GM23338 (cell line): ENCODE measurements at regions not wholly inside any gene's neighbourhood (a gene's known extent, or its start where the extent isn't known, plus 50 kb on each side); places are given as distances from the start of the nearest gene placed in this dataset.

ENCODE experiments used
- ATAC-seq: fragments of 200-7000 bp; cut with Tn5 transposase; 3 replicates; pipeline ENCODE4 v1.9.1; 2020
- DNase-seq: peaks from one replicate; pipeline ENCODE4 v3.0.0-alpha.2; 2015; ENCODE audit warnings: low spot score
- H2AFZ ChIP-seq: fragments of 200-600 bp; sonication (generic); 2 replicates; pipeline ENCODE4 v1.8.0; 2016; ENCODE audit warnings: antibody characterized with exemption, mild to moderate bottlenecking, moderate library complexity
- H3F3A ChIP-seq: fragments of 200-600 bp; sonication (generic); replicated peaks from 2 replicates; pipeline ENCODE4 v1.8.0; 2017; ENCODE audit warnings: antibody characterized with exemption, mixed run types, low read depth
- H3K27ac ChIP-seq: fragments of 200-600 bp; sonication (generic); 2 replicates; pipeline ENCODE4 v1.6.1; 2016; ENCODE audit warnings: low read depth
- H3K27me3 ChIP-seq: fragments of 200-600 bp; sonication (generic); 2 replicates; pipeline ENCODE4 v1.8.0; 2016; ENCODE audit warnings: mild to moderate bottlenecking, mixed run types, moderate library complexity; ENCODE audit not compliant: insufficient read depth
- H3K36me3 ChIP-seq: fragments of 200-600 bp; sonication (generic); 2 replicates; pipeline ENCODE4 v1.8.0; 2016; ENCODE audit warnings: mild to moderate bottlenecking; ENCODE audit not compliant: insufficient read depth
- H3K4me1 ChIP-seq: fragments of 200-600 bp; sonication (generic); 2 replicates; pipeline ENCODE4 v1.8.0; 2016; ENCODE audit warnings: mild to moderate bottlenecking, moderate library complexity; ENCODE audit not compliant: insufficient read depth
- H3K4me2 ChIP-seq: fragments of 200-600 bp; sonication (generic); 2 replicates; pipeline ENCODE4 v1.7.1; 2017; ENCODE audit warnings: mixed run types
- H3K4me3 ChIP-seq: fragments of 200-600 bp; sonication (generic); 2 replicates; pipeline ENCODE4 v1.6.1; 2016; ENCODE audit warnings: mixed run types
- H3K79me2 ChIP-seq: fragments of 200-600 bp; sonication (generic); replicated peaks from 2 replicates; pipeline ENCODE4 v1.8.0; 2017; ENCODE audit warnings: mild to moderate bottlenecking; ENCODE audit not compliant: insufficient read depth
- H3K9me2 ChIP-seq: fragments of 200-600 bp; sonication (generic); 2 replicates; pipeline ENCODE4 v1.8.0; 2017; ENCODE audit not compliant: insufficient read depth
- H4K20me1 ChIP-seq: fragments of 200-600 bp; sonication (generic); replicated peaks from 2 replicates; pipeline ENCODE4 v1.8.0; 2017; ENCODE audit warnings: mild to moderate bottlenecking; ENCODE audit not compliant: insufficient read depth
- H3K27ac Mint-ChIP-seq: 2 replicates; pipeline ENCODE4 v1.8.0; 2020; ENCODE audit warnings: inconsistent platforms, mild to moderate bottlenecking, moderate library complexity, mixed read lengths
- H3K27me3 Mint-ChIP-seq: 3 replicates; pipeline ENCODE4 v1.8.0; 2022; ENCODE audit warnings: low read depth, mild to moderate bottlenecking, moderate library complexity, mixed read lengths, inconsistent platforms; ENCODE audit not compliant: insufficient read depth, poor library complexity
- H3K36me3 Mint-ChIP-seq: 3 replicates; pipeline ENCODE4 v1.8.0; 2021; ENCODE audit warnings: low read depth, mild to moderate bottlenecking, inconsistent platforms, moderate library complexity, mixed read lengths
- H3K4me1 Mint-ChIP-seq: 3 replicates; pipeline ENCODE4 v1.8.0; 2020; ENCODE audit warnings: mild to moderate bottlenecking, inconsistent platforms, mixed read lengths
- H3K4me3 Mint-ChIP-seq: 3 replicates; pipeline ENCODE4 v1.8.0; 2021; ENCODE audit warnings: moderate library complexity, mild to moderate bottlenecking, inconsistent platforms, mixed read lengths
- H3K9me3 Mint-ChIP-seq: 3 replicates; pipeline ENCODE4 v1.8.0; 2020; ENCODE audit warnings: moderate library complexity, mild to moderate bottlenecking, inconsistent platforms, mixed read lengths
- CREB1 ChIP-seq: fragments of 250-450 bp; sonication (Bioruptor Pico); IDR thresholded peaks from 2 replicates; pipeline ENCODE4 v1.5.0; 2020; ENCODE audit warnings: low read depth, mild to moderate bottlenecking, moderate library complexity
- EZH2 ChIP-seq: fragments of 200-600 bp; sonication (generic); IDR thresholded peaks from one replicate; pipeline ENCODE4 v1.8.0; 2017; ENCODE audit warnings: antibody characterized with exemption, mild to moderate bottlenecking, low read depth; ENCODE audit not compliant: unreplicated experiment
- EZH2phosphoT487 ChIP-seq: fragments of 200-600 bp; sonication (generic); IDR thresholded peaks from one replicate; pipeline ENCODE4 v1.8.1; 2018; ENCODE audit warnings: antibody characterized with exemption; ENCODE audit not compliant: unreplicated experiment
- JUNB ChIP-seq: IDR thresholded peaks from one replicate; pipeline ENCODE4 v1.6.1; 2016; ENCODE audit warnings: antibody characterized with exemption; ENCODE audit not compliant: unreplicated experiment
- POLR2AphosphoS5 ChIP-seq: IDR thresholded peaks from 2 replicates; pipeline ENCODE4 v1.6.1; 2016; ENCODE audit warnings: antibody characterized with exemption, low read depth
- STAT1 ChIP-seq: IDR thresholded peaks from one replicate; pipeline ENCODE4 v1.6.1; 2016; ENCODE audit warnings: antibody characterized with exemption; ENCODE audit not compliant: unreplicated experiment
- ZNF114 ChIP-seq: fragments of 250-450 bp; sonication (Bioruptor Pico); IDR thresholded peaks from 2 replicates; pipeline ENCODE4 v1.5.0; 2020; ENCODE audit warnings: mild to moderate bottlenecking, moderate library complexity
- ZNF331 ChIP-seq: fragments of 250-450 bp; sonication (Bioruptor Pico); IDR thresholded peaks from 2 replicates; pipeline ENCODE4 v1.5.0; 2020; ENCODE audit warnings: low read depth, mild to moderate bottlenecking, moderate library complexity
- TF ChIP-seq, protein P1 (sequence below): IDR thresholded peaks from 2 replicates; pipeline ENCODE4 v1.6.1; 2016; ENCODE audit warnings: antibody characterized with exemption
- TF ChIP-seq, protein P2 (sequence below): IDR thresholded peaks from one replicate; pipeline ENCODE4 v1.6.1; 2018; ENCODE audit warnings: antibody characterized with exemption; ENCODE audit not compliant: unreplicated experiment
- TF ChIP-seq, protein P3 (sequence below), 2 experiments: fragments of 200-600 bp in 1 of 2; sonication (generic) in 1 of 2; conservative IDR thresholded peaks; 2 replicates each; pipeline versions ENCODE4 v1.5.1 to v1.6.1; 2016 to 2017; ENCODE audit warnings: antibody characterized with exemption in 2 of 2, low read depth in 2 of 2, mild to moderate bottlenecking in 2 of 2, moderate library complexity in 1 of 2

DNA sequence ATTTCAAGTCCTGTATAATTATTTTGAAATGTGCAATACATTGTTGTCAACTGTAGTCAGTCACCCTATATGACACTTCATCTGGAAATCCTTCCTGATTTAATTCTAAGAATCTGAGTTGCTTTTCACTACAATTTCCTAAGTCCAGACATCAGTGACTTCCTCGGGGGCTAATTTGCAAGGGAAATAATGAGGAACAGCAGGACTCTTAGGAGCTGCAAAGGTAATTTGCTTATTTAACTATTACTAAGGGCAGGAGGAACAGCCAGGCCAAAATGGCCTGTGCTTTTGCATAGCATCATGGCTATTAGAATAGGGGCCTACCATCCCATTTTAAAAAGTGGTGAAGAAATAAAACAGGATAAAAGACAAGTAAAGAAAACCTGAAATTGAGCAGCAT, 178.8 kb downstream of the MC4R start:
- H4K20me1 ChIP-seq: no peaks in the 10 kb centered on the region
- Mint-ChIP-seq H3K27me3 (peaks cover 1% of the 10 kb centered on the region), H3K4me3 (no peak overlapping the region), H3K9me3 (peaks cover 8% of the 10 kb centered on the region; the same call in 1 of the 3 replicates), H3K4me1 (peaks cover 26% of the 10 kb centered on the region), H3K36me3 (0 out of 3 replicates have a peak, but pooled peaks cover 3% of the 10 kb centered on the region), H3K27ac (no peak overlapping the region)
- no peak for TF ChIP-seq POLR2AphosphoS5
- no peak for TF ChIP-seq EZH2
- no peak for TF ChIP-seq ZNF114 (CRISPR knock-in tag)
- TF ChIP-seq, protein P1, sequence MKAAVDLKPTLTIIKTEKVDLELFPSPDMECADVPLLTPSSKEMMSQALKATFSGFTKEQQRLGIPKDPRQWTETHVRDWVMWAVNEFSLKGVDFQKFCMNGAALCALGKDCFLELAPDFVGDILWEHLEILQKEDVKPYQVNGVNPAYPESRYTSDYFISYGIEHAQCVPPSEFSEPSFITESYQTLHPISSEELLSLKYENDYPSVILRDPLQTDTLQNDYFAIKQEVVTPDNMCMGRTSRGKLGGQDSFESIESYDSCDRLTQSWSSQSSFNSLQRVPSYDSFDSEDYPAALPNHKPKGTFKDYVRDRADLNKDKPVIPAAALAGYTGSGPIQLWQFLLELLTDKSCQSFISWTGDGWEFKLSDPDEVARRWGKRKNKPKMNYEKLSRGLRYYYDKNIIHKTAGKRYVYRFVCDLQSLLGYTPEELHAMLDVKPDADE: no peak
- no peak for TF ChIP-seq EZH2phosphoT487
- TF ChIP-seq, protein P2, sequence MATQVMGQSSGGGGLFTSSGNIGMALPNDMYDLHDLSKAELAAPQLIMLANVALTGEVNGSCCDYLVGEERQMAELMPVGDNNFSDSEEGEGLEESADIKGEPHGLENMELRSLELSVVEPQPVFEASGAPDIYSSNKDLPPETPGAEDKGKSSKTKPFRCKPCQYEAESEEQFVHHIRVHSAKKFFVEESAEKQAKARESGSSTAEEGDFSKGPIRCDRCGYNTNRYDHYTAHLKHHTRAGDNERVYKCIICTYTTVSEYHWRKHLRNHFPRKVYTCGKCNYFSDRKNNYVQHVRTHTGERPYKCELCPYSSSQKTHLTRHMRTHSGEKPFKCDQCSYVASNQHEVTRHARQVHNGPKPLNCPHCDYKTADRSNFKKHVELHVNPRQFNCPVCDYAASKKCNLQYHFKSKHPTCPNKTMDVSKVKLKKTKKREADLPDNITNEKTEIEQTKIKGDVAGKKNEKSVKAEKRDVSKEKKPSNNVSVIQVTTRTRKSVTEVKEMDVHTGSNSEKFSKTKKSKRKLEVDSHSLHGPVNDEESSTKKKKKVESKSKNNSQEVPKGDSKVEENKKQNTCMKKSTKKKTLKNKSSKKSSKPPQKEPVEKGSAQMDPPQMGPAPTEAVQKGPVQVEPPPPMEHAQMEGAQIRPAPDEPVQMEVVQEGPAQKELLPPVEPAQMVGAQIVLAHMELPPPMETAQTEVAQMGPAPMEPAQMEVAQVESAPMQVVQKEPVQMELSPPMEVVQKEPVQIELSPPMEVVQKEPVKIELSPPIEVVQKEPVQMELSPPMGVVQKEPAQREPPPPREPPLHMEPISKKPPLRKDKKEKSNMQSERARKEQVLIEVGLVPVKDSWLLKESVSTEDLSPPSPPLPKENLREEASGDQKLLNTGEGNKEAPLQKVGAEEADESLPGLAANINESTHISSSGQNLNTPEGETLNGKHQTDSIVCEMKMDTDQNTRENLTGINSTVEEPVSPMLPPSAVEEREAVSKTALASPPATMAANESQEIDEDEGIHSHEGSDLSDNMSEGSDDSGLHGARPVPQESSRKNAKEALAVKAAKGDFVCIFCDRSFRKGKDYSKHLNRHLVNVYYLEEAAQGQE: no peak
- TF ChIP-seq, protein P3, sequence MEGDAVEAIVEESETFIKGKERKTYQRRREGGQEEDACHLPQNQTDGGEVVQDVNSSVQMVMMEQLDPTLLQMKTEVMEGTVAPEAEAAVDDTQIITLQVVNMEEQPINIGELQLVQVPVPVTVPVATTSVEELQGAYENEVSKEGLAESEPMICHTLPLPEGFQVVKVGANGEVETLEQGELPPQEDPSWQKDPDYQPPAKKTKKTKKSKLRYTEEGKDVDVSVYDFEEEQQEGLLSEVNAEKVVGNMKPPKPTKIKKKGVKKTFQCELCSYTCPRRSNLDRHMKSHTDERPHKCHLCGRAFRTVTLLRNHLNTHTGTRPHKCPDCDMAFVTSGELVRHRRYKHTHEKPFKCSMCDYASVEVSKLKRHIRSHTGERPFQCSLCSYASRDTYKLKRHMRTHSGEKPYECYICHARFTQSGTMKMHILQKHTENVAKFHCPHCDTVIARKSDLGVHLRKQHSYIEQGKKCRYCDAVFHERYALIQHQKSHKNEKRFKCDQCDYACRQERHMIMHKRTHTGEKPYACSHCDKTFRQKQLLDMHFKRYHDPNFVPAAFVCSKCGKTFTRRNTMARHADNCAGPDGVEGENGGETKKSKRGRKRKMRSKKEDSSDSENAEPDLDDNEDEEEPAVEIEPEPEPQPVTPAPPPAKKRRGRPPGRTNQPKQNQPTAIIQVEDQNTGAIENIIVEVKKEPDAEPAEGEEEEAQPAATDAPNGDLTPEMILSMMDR (conservative IDR thresholded peaks at IDR 0.05; ENCODE audit: low read depth in 2 of 2): no peak
- no peak for TF ChIP-seq STAT1
- no peak for TF ChIP-seq JUNB
- TF ChIP-seq ZNF331 (CRISPR knock-in tag): no peak
- TF ChIP-seq CREB1 (CRISPR knock-in tag): no peak
- no peak overlapping the region for H2AFZ ChIP-seq
- H3K36me3 ChIP-seq: no peaks in the 10 kb centered on the region
- H3K4me1 ChIP-seq: peaks cover 13% of the 10 kb centered on the region
- H3K27ac ChIP-seq: no peak overlapping the region
- no peaks in the 10 kb centered on the region for H3K27me3 ChIP-seq
- H3K4me3 ChIP-seq: no peak overlapping the region
- peak; percentile 29 for DNase-seq
- ATAC-seq: peak; percentile 48; the same call in 2 of the 3 replicates
- H3F3A ChIP-seq: no peaks in the 10 kb centered on the region
- H3K4me2 ChIP-seq: peak overlapping the region; percentile 2; the same call in 1 of the 2 replicates
- no peaks in the 10 kb centered on the region for H3K79me2 ChIP-seq
- no peaks in the 10 kb centered on the region for H3K9me2 ChIP-seq
